B cell (primary cell): ENCODE measurements at regions not wholly inside any gene's neighbourhood (a gene's known extent, or its start where the extent isn't known, plus 50 kb on each side); places are given as distances from the start of the nearest gene placed in this dataset.
"Not testable (repeated sequence)": the region's sequence is repeated elsewhere in the genome, so short reads cannot be mapped to it uniquely, and the experiment has no call there.

Experiments
- ATAC-seq: fragments of 200-7000 bp; cut with Tn5 transposase; one replicate; pipeline ENCODE4 v1.10.0; 2021; ENCODE audit warnings: low read depth, mild to moderate bottlenecking, moderate number of reproducible peaks, moderate library complexity
- CTCF ChIA-PET: fragments of 350-600 bp; sonication (Branson Sonifier 250); formaldehyde crosslinking; loops from one replicate; lab custom pipeline; 2021; ENCODE audit warnings: antibody characterized with exemption, inconsistent platforms; lab: Charles Lee
- POLR2A ChIA-PET: fragments of 350-600 bp; sonication (Branson Sonifier 250); formaldehyde crosslinking; loops from one replicate; lab custom pipeline; 2021; ENCODE audit warnings: antibody characterized with exemption; lab: Charles Lee
- DNase-seq: peaks from one replicate; pipeline ENCODE4 v3.0.0; 2013
- H2AFZ ChIP-seq: 2 replicates; pipeline ENCODE4 v1.6.1; 2012; ENCODE audit warnings: mild to moderate bottlenecking, low read depth, low read length; ENCODE audit not compliant: insufficient read depth, poor library complexity, severe bottlenecking
- H3K27ac ChIP-seq, 2 donors: 1 replicate in 1 of 2; 2 replicates in 1 of 2; pipeline ENCODE4 v1.5.1; 2012 to 2013; ENCODE audit warnings: low read length in 2 of 2, mild to moderate bottlenecking in 2 of 2, moderate library complexity in 1 of 2
- H3K27me3 ChIP-seq, 4 experiments: fragments of 200-600 bp in 1 of 4; sonication (generic) in 1 of 4; replicated peaks in 1 of 4; 1 replicate in 2 of 4; 2 replicates in 2 of 4; pipeline versions ENCODE4 v1.6.1 to v1.7.0; 2013 to 2016; ENCODE audit warnings: low read length in 3 of 4, mild to moderate bottlenecking in 2 of 4, mixed read lengths in 1 of 4, moderate library complexity in 1 of 4; ENCODE audit not compliant: insufficient read depth in 4 of 4, control insufficient read depth in 3 of 4; ENCODE audit errors: control extremely low read depth in 1 of 4
- H3K36me3 ChIP-seq, 2 experiments: replicated peaks in 1 of 2; 1 replicate in 1 of 2; 2 replicates in 1 of 2; pipeline versions ENCODE4 v1.6.1 to v1.7.1; 2013; ENCODE audit warnings: low read length in 1 of 2; ENCODE audit not compliant: insufficient read depth in 2 of 2, control insufficient read depth in 1 of 2; ENCODE audit errors: control extremely low read depth in 1 of 2, extremely low read depth in 1 of 2
- H3K4me1 ChIP-seq, 2 donors: fragments of 200-600 bp in 1 of 2; sonication (generic) in 1 of 2; 1 replicate in 1 of 2; 2 replicates in 1 of 2; pipeline versions ENCODE4 v1.5.1 to v1.6.1; 2013 to 2017; ENCODE audit warnings: low read length in 2 of 2; ENCODE audit not compliant: control insufficient read depth in 2 of 2, insufficient read depth in 2 of 2
- H3K4me2 ChIP-seq: replicated peaks from 2 replicates; pipeline ENCODE3; 2012; ENCODE audit warnings: mild to moderate bottlenecking, low read depth, low read length; ENCODE audit not compliant: poor library complexity, severe bottlenecking
- H3K4me3 ChIP-seq, 5 experiments: fragments of 200-600 bp in 1 of 5; sonication (generic) in 1 of 5; 1 replicate in 3 of 5; 2 replicates in 2 of 5; pipeline versions ENCODE4 v1.5.1 to v1.7.0; 2011 to 2016; ENCODE audit warnings: low read length in 4 of 5, mild to moderate bottlenecking in 4 of 5, low read depth in 2 of 5, control low read depth in 1 of 5, moderate library complexity in 1 of 5; ENCODE audit not compliant: insufficient read depth in 1 of 5; ENCODE audit errors: control extremely low read depth in 1 of 5, extremely low read depth in 1 of 5
- H3K79me2 ChIP-seq: fragments of 200-600 bp; sonication (generic); one replicate; pipeline ENCODE4 v1.6.0; 2016; ENCODE audit warnings: low read length; ENCODE audit not compliant: control insufficient read depth, insufficient read depth
- H3K9ac ChIP-seq: fragments of 200-600 bp; sonication (generic); 2 replicates; pipeline ENCODE4 v1.6.1; 2017; ENCODE audit warnings: mild to moderate bottlenecking, low read length, moderate library complexity
- H3K9me3 ChIP-seq, 3 donors: one replicate each; pipeline versions ENCODE4 v1.6.1 to v1.7.1; 2013; ENCODE audit warnings: low read length in 2 of 3; ENCODE audit not compliant: control insufficient read depth in 2 of 3, insufficient read depth in 1 of 3; ENCODE audit errors: control extremely low read depth in 1 of 3
- H4K20me1 ChIP-seq: 2 replicates; pipeline ENCODE4 v1.6.0; 2012; ENCODE audit warnings: mild to moderate bottlenecking, low read length; ENCODE audit not compliant: insufficient read depth, control insufficient read depth, poor library complexity, severe bottlenecking
- H3K27ac Mint-ChIP-seq: one replicate; pipeline ENCODE4 v1.8.0; 2021; ENCODE audit warnings: mixed read lengths
- H3K27me3 Mint-ChIP-seq: one replicate; pipeline ENCODE4 v1.8.0; 2021; ENCODE audit warnings: mixed read lengths
- H3K4me1 Mint-ChIP-seq: one replicate; pipeline ENCODE4 v1.8.0; 2021; ENCODE audit warnings: mixed read lengths
- H3K4me3 Mint-ChIP-seq: one replicate; pipeline ENCODE4 v1.8.0; 2021; ENCODE audit warnings: mixed read lengths
- H3K9me3 Mint-ChIP-seq: one replicate; pipeline ENCODE4 v1.8.0; 2022; ENCODE audit warnings: mixed read lengths; ENCODE audit not compliant: insufficient read depth
- WGBS: methylation state at CpG from one replicate; pipeline ENCODE4 v1.1.5; 2013; ENCODE audit warnings: missing lambda C conversion rate; ENCODE audit not compliant: insufficient coverage; 5-methylcytosine and 5-hydroxymethylcytosine counted together
- intact Hi-C: fragments of 100-400 bp; cut with micrococcal nuclease; formaldehyde crosslinking; loops from one replicate; pipeline ENCODE4 v1.10.0; 2022

DNA sequence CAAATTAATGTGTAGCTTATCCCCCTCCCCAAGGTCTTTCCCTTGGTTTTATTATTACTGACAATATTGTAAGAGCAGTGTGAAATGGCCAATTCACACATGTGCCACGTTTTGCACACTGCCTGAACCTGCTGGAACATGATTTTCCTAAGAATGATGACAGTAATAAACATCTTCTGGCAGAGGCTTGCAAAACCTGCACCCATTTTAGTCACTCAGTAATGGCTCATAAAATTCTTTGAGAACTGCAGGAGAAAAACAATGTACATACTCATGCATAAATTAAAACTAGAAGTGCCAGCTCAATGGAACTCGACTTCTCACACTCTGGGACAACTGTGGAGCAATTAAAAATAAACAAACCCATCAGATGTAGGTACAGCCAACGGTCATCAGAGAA lies 96.8 kb upstream of the POMZP3 start:
- H3K4me3 ChIP-seq, CTCF ChIA-PET, POLR2A ChIA-PET, H4K20me1 ChIP-seq, H3K79me2 ChIP-seq, H3K4me1 ChIP-seq, intact Hi-C loops, ATAC-seq, H3K9me3 ChIP-seq, DNase-seq, H2AFZ ChIP-seq, H3K4me3 Mint-ChIP-seq, H3K4me1 Mint-ChIP-seq, H3K4me2 ChIP-seq, H3K36me3 ChIP-seq, H3K27me3 ChIP-seq, H3K9me3 Mint-ChIP-seq, H3K27ac Mint-ChIP-seq, H3K9ac ChIP-seq, H3K27ac ChIP-seq: not testable (repeated sequence)
- H3K27me3 Mint-ChIP-seq = peaks cover 14% of the 10 kb centered on the region
- no CpG with 5 or more reads among the region's 3 CpGs for WGBS

DNA sequence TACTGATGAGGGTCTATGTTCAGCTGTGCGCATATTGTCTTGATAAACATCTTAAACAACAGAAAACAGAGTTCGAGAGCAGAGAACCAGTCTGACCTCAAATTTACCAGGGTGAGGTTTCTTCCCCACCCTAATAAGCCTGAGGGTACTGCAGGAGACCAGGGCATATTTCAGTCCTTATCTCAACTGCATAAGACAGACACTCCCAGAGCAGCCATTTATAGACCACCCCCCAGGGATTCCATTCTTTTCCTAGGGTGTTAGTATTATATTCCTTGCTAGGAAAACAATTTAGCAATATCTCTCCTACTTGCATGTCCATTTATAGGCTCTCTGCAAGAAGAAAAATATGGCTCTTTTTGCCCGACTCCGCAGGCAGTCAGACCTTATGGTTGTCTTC lies 89.5 kb upstream of the POMZP3 start:
- H3K9ac ChIP-seq, H3K36me3 ChIP-seq, H3K27me3 ChIP-seq, H3K9me3 ChIP-seq, ATAC-seq, H3K4me3 Mint-ChIP-seq, POLR2A ChIA-PET, H3K9me3 Mint-ChIP-seq, H3K27ac Mint-ChIP-seq, H3K4me2 ChIP-seq, H3K4me3 ChIP-seq, H4K20me1 ChIP-seq, H3K27ac ChIP-seq, H3K4me1 ChIP-seq, intact Hi-C loops, DNase-seq, H2AFZ ChIP-seq, H3K79me2 ChIP-seq, CTCF ChIA-PET, H3K4me1 Mint-ChIP-seq: not testable (repeated sequence)
- H3K27me3 Mint-ChIP-seq = peaks cover 11% of the 10 kb centered on the region
- WGBS = 100% methylated on average over 2 of the region's 4 CpGs

DNA sequence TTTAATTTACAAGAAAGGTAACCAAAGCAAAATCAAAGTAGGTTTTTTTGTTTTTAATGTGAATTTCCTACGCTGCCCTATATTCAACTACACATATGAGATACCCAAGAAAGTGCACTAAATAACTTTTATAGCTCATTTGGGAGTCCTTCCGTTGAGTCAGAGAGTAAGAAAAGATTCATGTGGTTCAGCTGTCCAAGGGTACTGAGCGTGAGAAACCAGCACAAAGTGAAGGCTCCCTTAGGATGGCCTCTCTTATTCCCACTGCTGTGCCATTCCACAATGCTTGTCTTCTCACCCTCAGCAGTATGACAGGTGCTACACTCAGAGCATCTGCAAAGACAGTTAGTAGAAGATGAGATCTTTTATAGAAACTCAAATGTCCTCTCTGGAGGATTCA lies 85.8 kb upstream of the POMZP3 start:
- CTCF ChIA-PET, H3K27ac Mint-ChIP-seq, H3K27me3 ChIP-seq, H3K9ac ChIP-seq, H3K4me3 ChIP-seq, intact Hi-C loops, ATAC-seq, H3K9me3 Mint-ChIP-seq, H4K20me1 ChIP-seq, H3K4me1 Mint-ChIP-seq, POLR2A ChIA-PET, H2AFZ ChIP-seq, H3K4me2 ChIP-seq, H3K27me3 Mint-ChIP-seq, H3K4me3 Mint-ChIP-seq, H3K27ac ChIP-seq, DNase-seq, H3K79me2 ChIP-seq, H3K36me3 ChIP-seq, H3K9me3 ChIP-seq, H3K4me1 ChIP-seq: not testable (repeated sequence)
- 100% methylated on average over 2 of the region's 3 CpGs for WGBS

- H3K9me3 Mint-ChIP-seq, H3K9ac ChIP-seq, H3K9me3 ChIP-seq, intact Hi-C loops, H3K4me1 Mint-ChIP-seq, H3K4me3 Mint-ChIP-seq, CTCF ChIA-PET, H3K4me2 ChIP-seq, H3K27me3 Mint-ChIP-seq, H2AFZ ChIP-seq, H4K20me1 ChIP-seq, H3K4me3 ChIP-seq, H3K27me3 ChIP-seq, H3K27ac Mint-ChIP-seq, H3K79me2 ChIP-seq, DNase-seq, ATAC-seq, H3K4me1 ChIP-seq, POLR2A ChIA-PET, H3K27ac ChIP-seq, H3K36me3 ChIP-seq: not testable (repeated sequence)
- no CpG with 5 or more reads among the region's 2 CpGs for WGBS
Measured at GRCh38 chr7:76711648-76712047, 84.6 kb upstream of the POMZP3 start.
